Tibial nerve (tissue), 3 donors: ENCODE measurements at regions not wholly inside any gene's neighbourhood (a gene's known extent, or its start where the extent isn't known, plus 50 kb on each side); places are given as distances from the start of the nearest gene placed in this dataset.

Experiments
- POLR2A ChIP-seq, 2 donors: fragments of 450-650 bp; IDR thresholded peaks; one replicate each; pipeline ENCODE4 v1.6.1; 2017; ENCODE audit warnings: antibody characterized with exemption in 2 of 2, mild to moderate bottlenecking in 2 of 2, moderate library complexity in 2 of 2
- TF ChIP-seq, protein P1 (sequence below), 5 experiments: fragments of 200-600 bp in 3 of 5; fragments of 450-650 bp in 2 of 5; sonication (generic) in 3 of 5; IDR thresholded peaks; one replicate each; pipeline ENCODE4 v1.5.1; 2016 to 2019; ENCODE audit warnings: antibody characterized with exemption in 5 of 5, mild to moderate bottlenecking in 3 of 5, moderate library complexity in 2 of 5

DNA sequence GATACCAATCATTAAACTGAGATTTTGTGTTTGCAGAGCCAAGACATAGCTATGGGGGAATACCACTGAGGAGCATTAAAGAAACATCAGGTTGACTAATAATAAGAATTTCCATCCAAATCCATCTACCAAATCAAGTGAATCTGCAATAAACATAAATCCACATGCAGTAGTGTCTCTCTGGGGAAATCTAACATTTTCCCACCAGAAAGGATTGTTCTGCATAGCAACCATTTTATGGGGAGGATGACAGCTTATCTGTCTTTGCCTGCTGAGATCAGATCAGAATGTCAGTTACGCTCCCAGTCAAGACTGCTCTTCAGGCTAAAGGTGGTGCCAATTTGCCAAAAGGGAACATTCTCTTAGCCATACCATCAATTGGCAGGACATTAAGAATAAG, 1098.9 kb upstream of the CHAC2 start:
- TF ChIP-seq POLR2A (IDR thresholded peaks at IDR 0.05): no peak
- TF ChIP-seq, protein P1, sequence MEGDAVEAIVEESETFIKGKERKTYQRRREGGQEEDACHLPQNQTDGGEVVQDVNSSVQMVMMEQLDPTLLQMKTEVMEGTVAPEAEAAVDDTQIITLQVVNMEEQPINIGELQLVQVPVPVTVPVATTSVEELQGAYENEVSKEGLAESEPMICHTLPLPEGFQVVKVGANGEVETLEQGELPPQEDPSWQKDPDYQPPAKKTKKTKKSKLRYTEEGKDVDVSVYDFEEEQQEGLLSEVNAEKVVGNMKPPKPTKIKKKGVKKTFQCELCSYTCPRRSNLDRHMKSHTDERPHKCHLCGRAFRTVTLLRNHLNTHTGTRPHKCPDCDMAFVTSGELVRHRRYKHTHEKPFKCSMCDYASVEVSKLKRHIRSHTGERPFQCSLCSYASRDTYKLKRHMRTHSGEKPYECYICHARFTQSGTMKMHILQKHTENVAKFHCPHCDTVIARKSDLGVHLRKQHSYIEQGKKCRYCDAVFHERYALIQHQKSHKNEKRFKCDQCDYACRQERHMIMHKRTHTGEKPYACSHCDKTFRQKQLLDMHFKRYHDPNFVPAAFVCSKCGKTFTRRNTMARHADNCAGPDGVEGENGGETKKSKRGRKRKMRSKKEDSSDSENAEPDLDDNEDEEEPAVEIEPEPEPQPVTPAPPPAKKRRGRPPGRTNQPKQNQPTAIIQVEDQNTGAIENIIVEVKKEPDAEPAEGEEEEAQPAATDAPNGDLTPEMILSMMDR (IDR thresholded peaks at IDR 0.05): no peak
